GM21737 (cell line): ENCODE measurements at regions not wholly inside any gene's neighbourhood (a gene's known extent, or its start where the extent isn't known, plus 50 kb on each side); places are given as distances from the start of the nearest gene placed in this dataset.

Experiments
- ATAC-seq: cut with Tn5 transposase; IDR thresholded peaks from one replicate; pipeline ENCODE4 v1.9.1; 2021; ENCODE audit warnings: mild to moderate bottlenecking, moderate library complexity; ENCODE audit not compliant: unreplicated experiment

GRCh38 chr15:91604122-91604521, 249.4 kb upstream of the SLCO3A1 start:
- ATAC-seq = no peak

- no peak for ATAC-seq
Measured at GRCh38 chr15:91605576-91605975, 247.9 kb upstream of the SLCO3A1 start.

GRCh38 chr15:91609231-91609630, 244.3 kb upstream of the SLCO3A1 start:
- no peak for ATAC-seq

- ATAC-seq = no peak
Measured at GRCh38 chr15:91609966-91610365, 243.5 kb upstream of the SLCO3A1 start.

DNA sequence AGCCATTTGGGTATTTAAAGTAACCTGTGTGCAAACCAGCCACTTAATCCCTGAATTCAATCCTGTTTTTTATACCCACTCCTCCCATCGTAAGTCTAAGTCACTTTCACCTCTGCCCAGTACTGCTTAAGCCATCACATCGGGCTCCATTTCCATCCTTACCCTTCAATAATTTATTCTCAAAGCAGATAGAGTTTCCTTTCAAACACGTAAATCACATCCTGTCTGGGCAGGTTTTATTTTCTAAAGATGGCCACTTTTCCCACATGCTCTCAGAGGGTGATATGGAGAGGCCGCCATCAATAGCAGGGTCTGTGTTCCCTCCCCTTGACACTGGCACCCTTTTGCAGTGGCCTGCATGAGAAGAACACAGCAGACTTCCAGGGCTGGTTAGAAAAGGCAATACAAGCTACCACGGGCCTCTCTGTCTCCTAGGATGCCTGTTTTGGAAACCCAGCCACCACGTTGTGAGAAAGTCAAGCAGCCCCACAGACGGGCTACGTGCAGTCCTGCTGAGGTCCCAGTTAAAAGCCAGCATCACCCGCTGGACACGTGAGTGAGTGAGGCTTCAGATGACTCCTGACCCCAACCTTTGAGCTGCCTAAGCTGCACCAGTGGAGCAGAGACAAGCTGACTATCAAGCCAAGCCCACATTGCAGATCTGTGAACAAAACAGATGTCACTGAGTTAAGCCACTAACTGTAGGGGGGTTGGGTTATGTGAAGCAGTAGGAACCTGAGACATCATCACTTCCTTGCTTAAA, 241.8 kb upstream of the SLCO3A1 start:
- no peak for ATAC-seq

DNA sequence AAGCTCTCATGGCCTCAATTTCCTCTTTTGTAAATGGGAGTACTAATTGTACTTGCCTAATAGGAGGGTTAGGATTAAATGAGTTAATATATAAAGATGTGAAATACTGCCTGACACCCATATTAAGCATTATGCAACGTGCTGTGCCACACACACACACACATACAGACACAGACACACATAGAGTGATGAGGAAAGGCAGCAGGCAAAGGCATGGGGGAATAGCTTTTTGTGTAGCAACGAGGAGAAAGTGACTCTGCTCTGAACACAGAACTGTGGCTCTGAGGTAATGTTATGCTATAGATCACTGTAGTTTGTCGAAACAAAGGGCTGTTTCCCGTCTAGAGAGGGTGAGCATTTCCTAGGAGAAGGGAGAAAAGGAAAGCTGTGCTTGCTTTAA, 233.3 kb upstream of the SLCO3A1 start:
- no peak for ATAC-seq

DNA sequence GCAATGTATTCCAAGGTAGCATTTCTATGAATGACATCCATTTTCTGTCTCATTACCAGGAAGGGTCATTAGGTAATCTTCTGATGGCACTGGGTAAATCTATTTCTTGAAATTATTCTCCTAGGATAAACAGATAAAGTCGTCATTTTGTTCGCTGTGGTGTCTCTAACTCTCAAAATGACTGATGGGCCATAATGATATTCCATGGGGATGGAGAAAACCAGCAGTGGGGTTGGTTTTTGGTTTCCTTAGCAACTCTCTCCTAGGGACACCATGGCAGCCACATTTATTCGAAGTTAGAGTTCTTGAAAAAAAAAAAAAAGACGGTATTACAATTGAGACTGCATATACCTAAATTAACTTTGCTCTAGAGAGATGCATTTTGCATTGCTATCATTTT, 231.3 kb upstream of the SLCO3A1 start:
- no peak for ATAC-seq

GRCh38 chr15:91622711-91623342, 230.7 kb upstream of the SLCO3A1 start:
- ATAC-seq = no peak

- ATAC-seq = no peak
Measured at GRCh38 chr15:91624353-91624968, 229.0 kb upstream of the SLCO3A1 start.

- ATAC-seq = no peak
Measured at GRCh38 chr15:91625506-91625905, 228.0 kb upstream of the SLCO3A1 start.

- no peak for ATAC-seq
Measured at GRCh38 chr15:91627473-91628278, 225.8 kb upstream of the SLCO3A1 start.

- ATAC-seq = no peak
Measured at GRCh38 chr15:91630090-91630489, 223.4 kb upstream of the SLCO3A1 start.

GRCh38 chr15:91632176-91632575, 221.3 kb upstream of the SLCO3A1 start:
- ATAC-seq = no peak

DNA sequence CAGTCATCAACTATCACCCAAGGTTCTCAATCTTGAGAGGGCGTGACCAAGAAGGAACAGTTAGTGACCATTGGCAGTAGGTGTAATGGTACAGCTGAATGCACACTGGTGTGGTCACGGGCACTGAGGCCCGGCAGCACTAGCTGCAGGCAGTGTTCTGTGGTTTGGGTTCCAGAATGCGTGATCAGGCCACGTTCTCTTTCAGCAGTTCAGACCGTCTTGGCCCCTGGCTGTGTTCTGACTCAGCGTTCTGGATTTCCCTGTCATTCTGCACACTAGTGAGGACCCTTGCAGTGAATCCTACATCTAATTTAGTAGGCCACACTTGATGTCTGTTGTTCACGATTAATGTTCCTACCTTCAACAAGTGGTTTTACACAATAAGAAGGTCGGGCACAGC, 220.5 kb upstream of the SLCO3A1 start:
- no peak for ATAC-seq

DNA sequence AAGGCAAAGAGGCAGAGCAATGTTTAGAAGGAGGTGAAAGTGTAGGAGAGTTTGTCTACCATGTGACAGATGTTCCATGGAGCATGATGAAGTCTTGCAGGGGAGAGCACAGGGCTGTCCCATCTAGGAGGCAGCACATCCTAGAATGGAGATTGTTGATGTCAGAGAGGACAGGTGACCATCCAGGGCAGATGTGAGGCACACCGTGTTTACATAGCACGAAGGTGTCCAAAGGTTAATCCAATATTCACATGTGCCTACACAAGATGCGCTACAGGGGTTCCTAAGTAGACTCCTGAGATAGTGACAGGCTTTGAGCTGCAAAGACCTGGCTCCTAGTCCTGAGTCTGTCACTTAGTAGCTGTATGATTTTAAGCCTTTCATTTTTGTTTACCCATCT, 219.3 kb upstream of the SLCO3A1 start:
- no peak for ATAC-seq

DNA sequence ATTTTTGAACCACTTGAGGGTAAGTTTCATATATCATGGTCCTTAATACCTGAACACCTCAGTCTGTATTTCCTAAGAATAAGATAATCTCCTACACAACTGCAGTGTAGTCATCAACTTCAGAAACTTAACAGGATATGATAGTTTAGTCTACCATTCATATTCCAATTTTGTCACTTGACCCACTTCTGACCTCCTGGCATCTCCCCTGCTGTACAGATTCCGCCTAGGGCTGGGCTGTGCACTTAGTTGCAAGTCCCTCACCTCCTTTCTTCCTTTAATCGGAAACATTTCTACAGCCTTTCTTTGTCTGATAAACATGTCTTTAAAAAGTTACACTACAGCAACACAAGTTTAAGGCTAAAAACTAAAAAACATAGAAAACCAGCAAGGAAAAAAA, 218.4 kb upstream of the SLCO3A1 start:
- no peak for ATAC-seq

DNA sequence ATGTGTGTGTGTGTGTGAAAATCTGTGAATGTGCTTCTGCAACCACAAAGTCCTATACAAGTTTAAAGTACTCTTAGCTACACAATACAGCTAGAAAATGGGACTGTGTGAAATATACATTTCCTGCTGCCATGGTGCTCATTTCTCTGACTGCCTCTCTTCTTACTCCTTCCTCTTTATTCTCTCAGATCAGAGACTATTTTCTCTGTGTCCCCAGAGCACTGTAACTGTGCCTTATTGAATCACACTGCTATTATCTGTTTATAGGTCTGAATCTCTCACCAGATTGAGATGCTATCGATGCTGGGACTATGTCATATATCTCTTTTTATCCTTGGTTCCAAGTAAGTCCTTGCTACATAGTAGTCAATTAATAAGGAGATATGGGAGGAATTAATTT, 217.9 kb upstream of the SLCO3A1 start:
- no peak for ATAC-seq

DNA sequence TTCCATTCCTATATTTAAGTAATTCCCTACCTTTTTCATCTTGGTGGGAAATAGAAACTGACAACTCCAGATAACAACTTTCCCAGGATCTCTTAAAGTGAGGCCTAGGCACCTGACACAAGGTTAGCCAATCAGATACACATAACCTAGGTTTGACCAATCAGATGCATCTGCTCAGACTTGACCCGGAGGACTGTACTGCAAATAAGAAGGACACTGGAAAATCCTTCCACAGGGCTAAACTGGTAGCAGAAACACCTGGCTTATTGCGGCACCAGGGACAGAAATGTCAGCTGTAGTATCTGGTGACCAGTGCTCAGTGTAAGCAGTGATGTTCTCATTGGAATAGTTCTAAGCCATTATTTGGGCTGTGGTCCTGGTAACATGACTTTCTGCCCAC, 204.5 kb upstream of the SLCO3A1 start:
- no peak for ATAC-seq

- no peak for ATAC-seq
Measured at GRCh38 chr15:91649831-91650321, 203.6 kb upstream of the SLCO3A1 start.

GRCh38 chr15:91651251-91651650, 202.3 kb upstream of the SLCO3A1 start:
- no peak for ATAC-seq

GRCh38 chr15:91652610-91653207, 200.8 kb upstream of the SLCO3A1 start:
- no peak for ATAC-seq
